PFSK-1 (cell line): ENCODE measurements at regions not wholly inside any gene's neighbourhood (a gene's known extent, or its start where the extent isn't known, plus 50 kb on each side); places are given as distances from the start of the nearest gene placed in this dataset.

ENCODE experiments used
- POLR2AphosphoS5 ChIP-seq: IDR thresholded peaks from 2 replicates; pipeline ENCODE4 v1.6.1; 2012; ENCODE audit warnings: low read depth, mild to moderate bottlenecking, control low read depth, low read length, moderate library complexity
- SIN3A ChIP-seq: IDR thresholded peaks from 2 replicates; pipeline ENCODE4 v1.6.1; 2012; ENCODE audit warnings: mild to moderate bottlenecking, low read length, moderate library complexity, borderline replicate concordance; ENCODE audit not compliant: insufficient read depth
- TF ChIP-seq, protein P1 (sequence below), 2 experiments: IDR thresholded peaks; 2 replicates each; pipeline versions ENCODE4 v1.6.1 to v1.8.0; 2011 to 2012; ENCODE audit warnings: low read depth in 2 of 2, low read length in 2 of 2, control low read depth in 1 of 2, inconsistent platforms in 1 of 2, mild to moderate bottlenecking in 1 of 2, moderate library complexity in 1 of 2; ENCODE audit not compliant: insufficient read depth in 1 of 2

DNA sequence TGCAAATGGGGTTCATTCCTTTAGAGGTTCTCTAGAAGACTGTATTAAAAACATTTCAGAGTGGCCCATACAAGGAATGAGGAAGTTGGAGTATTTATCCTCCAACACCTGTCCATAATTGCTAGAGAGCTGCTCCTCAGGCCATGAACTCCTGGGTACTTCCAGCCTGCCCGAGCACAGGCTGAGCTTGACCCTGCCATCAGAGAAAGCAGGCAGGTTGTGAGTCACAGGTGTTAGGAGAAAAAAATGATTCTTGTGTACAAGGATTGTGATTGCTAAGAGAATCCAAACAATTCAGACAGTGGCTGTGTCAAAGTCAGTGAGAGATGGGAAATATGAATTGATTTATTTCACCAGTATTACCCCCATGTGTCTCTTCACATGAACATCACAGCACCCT is 156.8 kb upstream of the GADL1 start:
- TF ChIP-seq POLR2AphosphoS5 (no peak), SIN3A (no peak)
- TF ChIP-seq, protein P1, sequence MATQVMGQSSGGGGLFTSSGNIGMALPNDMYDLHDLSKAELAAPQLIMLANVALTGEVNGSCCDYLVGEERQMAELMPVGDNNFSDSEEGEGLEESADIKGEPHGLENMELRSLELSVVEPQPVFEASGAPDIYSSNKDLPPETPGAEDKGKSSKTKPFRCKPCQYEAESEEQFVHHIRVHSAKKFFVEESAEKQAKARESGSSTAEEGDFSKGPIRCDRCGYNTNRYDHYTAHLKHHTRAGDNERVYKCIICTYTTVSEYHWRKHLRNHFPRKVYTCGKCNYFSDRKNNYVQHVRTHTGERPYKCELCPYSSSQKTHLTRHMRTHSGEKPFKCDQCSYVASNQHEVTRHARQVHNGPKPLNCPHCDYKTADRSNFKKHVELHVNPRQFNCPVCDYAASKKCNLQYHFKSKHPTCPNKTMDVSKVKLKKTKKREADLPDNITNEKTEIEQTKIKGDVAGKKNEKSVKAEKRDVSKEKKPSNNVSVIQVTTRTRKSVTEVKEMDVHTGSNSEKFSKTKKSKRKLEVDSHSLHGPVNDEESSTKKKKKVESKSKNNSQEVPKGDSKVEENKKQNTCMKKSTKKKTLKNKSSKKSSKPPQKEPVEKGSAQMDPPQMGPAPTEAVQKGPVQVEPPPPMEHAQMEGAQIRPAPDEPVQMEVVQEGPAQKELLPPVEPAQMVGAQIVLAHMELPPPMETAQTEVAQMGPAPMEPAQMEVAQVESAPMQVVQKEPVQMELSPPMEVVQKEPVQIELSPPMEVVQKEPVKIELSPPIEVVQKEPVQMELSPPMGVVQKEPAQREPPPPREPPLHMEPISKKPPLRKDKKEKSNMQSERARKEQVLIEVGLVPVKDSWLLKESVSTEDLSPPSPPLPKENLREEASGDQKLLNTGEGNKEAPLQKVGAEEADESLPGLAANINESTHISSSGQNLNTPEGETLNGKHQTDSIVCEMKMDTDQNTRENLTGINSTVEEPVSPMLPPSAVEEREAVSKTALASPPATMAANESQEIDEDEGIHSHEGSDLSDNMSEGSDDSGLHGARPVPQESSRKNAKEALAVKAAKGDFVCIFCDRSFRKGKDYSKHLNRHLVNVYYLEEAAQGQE (IDR thresholded peaks at IDR 0.05; ENCODE audit: insufficient read depth in 1 of 2, low read depth in 2 of 2, low read length in 2 of 2) = no peak
